Endothelial cell (in vitro differentiated cells): ENCODE measurements at regions not wholly inside any gene's neighbourhood (a gene's known extent, or its start where the extent isn't known, plus 50 kb on each side); places are given as distances from the start of the nearest gene placed in this dataset.

Experiments used
- DNase-seq: peaks from one replicate; pipeline ENCODE4 v3.0.0; 2021; ENCODE audit warnings: low spot score
- H3K27ac Mint-ChIP-seq: one replicate; pipeline ENCODE4 v1.8.0; 2021; ENCODE audit warnings: mixed read lengths, inconsistent platforms; ENCODE audit not compliant: unreplicated experiment
- H3K27me3 Mint-ChIP-seq: one replicate; pipeline ENCODE4 v1.8.0; 2021; ENCODE audit warnings: mild to moderate bottlenecking, moderate library complexity, mixed read lengths, inconsistent platforms; ENCODE audit not compliant: unreplicated experiment
- H3K36me3 Mint-ChIP-seq: one replicate; pipeline ENCODE4 v1.8.0; 2021; ENCODE audit warnings: mild to moderate bottlenecking, low read depth, mixed read lengths, inconsistent platforms; ENCODE audit not compliant: unreplicated experiment
- H3K4me1 Mint-ChIP-seq: one replicate; pipeline ENCODE4 v1.8.0; 2021; ENCODE audit warnings: mild to moderate bottlenecking, mixed read lengths, inconsistent platforms; ENCODE audit not compliant: unreplicated experiment
- H3K4me3 Mint-ChIP-seq: one replicate; pipeline ENCODE4 v1.8.0; 2021; ENCODE audit warnings: mild to moderate bottlenecking, mixed read lengths, inconsistent platforms; ENCODE audit not compliant: unreplicated experiment
- H3K9me3 Mint-ChIP-seq: one replicate; pipeline ENCODE4 v1.8.0; 2021; ENCODE audit warnings: mixed read lengths, inconsistent platforms; ENCODE audit not compliant: unreplicated experiment
- TF ChIP-seq, protein P1 (sequence below): fragments of 200-600 bp; sonication (generic); IDR thresholded peaks from one replicate; pipeline ENCODE4 v1.5.0; 2021; ENCODE audit warnings: antibody characterized with exemption; ENCODE audit not compliant: unreplicated experiment

DNA sequence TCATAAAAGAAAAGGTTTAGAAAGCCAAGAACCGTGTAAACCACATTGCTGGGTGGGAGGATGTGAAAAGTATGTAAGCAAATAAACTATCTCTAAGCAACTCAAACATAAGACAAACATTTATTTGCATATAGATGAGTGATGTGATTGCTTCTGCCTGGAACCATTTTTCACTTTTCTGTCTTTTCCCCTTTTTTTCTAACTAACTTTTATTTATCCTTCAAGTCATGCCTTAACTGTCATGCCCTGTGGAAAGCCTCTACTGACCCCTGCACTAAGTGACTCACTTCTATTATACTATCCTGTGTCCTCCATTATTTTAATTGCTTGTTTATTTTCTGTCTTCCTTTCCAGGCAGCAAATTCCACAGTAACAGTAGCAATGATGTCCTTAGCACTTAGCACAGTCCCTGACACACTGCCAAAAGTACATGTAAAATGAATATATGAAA is 87.5 kb upstream of the CTAGE1 start:
- DNase-seq = no peak
- Mint-ChIP-seq H3K9me3 (no peaks in the 10 kb centered on the region), H3K36me3 (no peaks in the 10 kb centered on the region), H3K4me3 (no peak overlapping the region), H3K27ac (peak overlapping the region; percentile 12), H3K27me3 (peaks cover 8% of the 10 kb centered on the region), H3K4me1 (peaks cover 31% of the 10 kb centered on the region)
- TF ChIP-seq, protein P1, sequence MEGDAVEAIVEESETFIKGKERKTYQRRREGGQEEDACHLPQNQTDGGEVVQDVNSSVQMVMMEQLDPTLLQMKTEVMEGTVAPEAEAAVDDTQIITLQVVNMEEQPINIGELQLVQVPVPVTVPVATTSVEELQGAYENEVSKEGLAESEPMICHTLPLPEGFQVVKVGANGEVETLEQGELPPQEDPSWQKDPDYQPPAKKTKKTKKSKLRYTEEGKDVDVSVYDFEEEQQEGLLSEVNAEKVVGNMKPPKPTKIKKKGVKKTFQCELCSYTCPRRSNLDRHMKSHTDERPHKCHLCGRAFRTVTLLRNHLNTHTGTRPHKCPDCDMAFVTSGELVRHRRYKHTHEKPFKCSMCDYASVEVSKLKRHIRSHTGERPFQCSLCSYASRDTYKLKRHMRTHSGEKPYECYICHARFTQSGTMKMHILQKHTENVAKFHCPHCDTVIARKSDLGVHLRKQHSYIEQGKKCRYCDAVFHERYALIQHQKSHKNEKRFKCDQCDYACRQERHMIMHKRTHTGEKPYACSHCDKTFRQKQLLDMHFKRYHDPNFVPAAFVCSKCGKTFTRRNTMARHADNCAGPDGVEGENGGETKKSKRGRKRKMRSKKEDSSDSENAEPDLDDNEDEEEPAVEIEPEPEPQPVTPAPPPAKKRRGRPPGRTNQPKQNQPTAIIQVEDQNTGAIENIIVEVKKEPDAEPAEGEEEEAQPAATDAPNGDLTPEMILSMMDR = no peak

DNA sequence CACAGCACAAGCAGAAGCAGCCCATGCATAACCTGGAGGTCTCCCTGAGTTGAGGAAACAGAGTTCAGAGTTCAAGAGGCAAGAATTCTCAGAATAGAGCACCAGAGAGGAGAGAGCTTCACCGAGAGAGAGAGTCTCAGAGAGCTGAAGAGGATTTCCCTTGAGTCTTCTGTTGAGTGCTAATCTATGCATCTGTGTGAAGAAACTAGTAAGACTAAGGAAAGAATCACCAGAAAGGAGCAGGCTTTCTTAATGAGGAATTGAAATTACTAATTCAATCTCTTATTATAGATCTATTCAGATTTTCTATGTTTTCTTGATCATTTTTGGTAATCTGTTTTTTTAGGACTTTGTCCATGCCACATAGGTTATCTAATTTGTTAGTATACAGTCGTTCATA is 89.3 kb upstream of the CTAGE1 start:
- TF ChIP-seq, protein P1 = no peak

DNA sequence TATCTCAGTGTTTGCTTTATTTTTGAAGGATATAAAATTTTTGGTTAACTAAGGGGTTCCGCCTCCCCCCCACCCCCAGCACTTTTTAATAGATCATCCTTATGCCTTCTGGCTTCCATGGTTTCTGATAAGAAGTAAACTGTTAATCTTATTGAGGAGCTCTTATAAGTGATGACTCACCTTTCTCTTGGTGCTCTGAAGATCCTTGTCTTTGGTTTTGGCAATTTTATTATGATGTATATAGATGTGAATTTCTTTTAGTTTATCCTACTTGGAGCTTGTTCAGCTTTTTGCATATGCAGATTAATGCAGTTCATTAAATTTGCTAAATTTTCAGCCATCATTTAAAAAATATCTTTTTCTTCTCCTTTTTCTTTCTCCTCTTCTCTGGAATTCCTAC is 91.7 kb upstream of the CTAGE1 start:
- peaks cover 2% of the 10 kb centered on the region for H3K27me3 Mint-ChIP-seq
- H3K4me1 Mint-ChIP-seq = peaks cover 11% of the 10 kb centered on the region
- TF ChIP-seq, protein P1 = no peak
- H3K4me3 Mint-ChIP-seq = no peak overlapping the region
- no peaks in the 10 kb centered on the region for H3K36me3 Mint-ChIP-seq
- H3K27ac Mint-ChIP-seq = no peak overlapping the region
- no peaks in the 10 kb centered on the region for H3K9me3 Mint-ChIP-seq
- no peak for DNase-seq

More for the DNA sequence above, 89.3 kb upstream of the CTAGE1 start:
- no peak overlapping the region for H3K27ac Mint-ChIP-seq
- peaks cover 31% of the 10 kb centered on the region for H3K4me1 Mint-ChIP-seq
- DNase-seq = no peak
- no peaks in the 10 kb centered on the region for H3K9me3 Mint-ChIP-seq
- H3K36me3 Mint-ChIP-seq = no peaks in the 10 kb centered on the region
- no peak overlapping the region for H3K4me3 Mint-ChIP-seq
- peaks cover 8% of the 10 kb centered on the region for H3K27me3 Mint-ChIP-seq

DNA sequence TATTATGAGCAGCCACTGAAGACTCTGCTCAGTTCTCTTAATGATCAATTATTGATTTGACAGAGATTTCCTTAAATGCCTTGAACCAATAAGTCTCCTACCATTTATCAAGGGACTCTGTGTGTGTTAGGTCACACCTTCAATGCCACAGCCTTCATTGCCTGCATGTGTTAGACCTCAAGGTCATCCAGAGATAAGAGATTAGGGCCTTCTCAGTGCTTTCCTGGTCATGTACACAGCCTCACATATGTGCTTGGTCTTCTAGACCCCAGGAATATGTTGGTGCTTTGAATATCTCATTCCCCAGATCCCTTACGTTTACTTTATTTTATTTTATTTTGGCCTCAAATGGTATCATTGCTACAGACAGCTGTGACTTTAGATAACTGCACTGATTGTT is 93.0 kb upstream of the CTAGE1 start:
- Mint-ChIP-seq H3K4me1 (peaks cover 3% of the 10 kb centered on the region), H3K9me3 (no peaks in the 10 kb centered on the region), H3K27ac (no peak overlapping the region), H3K36me3 (no peaks in the 10 kb centered on the region), H3K27me3 (peaks cover 3% of the 10 kb centered on the region), H3K4me3 (no peak overlapping the region)
- DNase-seq = no peak
- TF ChIP-seq, protein P1 = no peak

DNA sequence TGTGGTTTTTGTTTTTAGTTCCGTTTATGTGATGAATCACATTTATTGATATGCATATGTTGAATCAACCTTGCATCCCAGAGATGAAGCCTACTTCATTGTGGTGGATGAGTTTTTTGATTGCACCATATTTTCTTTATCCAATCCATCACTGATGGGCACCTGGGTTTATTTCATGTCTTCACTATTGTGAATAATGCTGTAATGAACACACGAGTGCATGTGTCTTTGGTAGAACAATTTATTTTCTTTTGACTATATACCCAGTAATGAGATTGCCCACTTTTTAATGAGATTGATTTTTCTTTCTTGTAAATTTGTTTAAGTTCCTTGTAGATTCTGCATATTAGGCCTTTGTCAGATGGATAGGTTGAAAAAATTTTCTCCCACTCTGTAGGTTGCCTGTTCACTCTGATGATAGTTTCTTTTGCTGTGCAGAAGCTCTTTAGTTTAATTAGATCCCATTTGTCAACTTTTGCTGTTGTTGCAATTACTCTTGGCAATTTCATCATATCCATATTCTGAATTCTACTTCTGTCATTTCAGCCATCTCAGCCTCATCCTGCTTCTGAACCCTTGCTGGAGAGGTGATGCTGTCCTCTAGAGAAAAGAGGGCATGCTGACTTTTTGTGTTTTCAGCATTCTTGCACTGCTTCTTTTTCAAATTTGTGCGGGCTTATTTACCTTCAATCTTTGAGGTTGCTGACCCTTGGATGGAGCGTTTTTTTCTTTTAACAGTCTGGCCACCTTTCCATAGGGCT is 96.2 kb upstream of the CTAGE1 start:
- Mint-ChIP-seq H3K4me3 (no peak overlapping the region), H3K36me3 (no peaks in the 10 kb centered on the region), H3K27ac (no peak overlapping the region), H3K4me1 (no peaks in the 10 kb centered on the region), H3K9me3 (no peaks in the 10 kb centered on the region), H3K27me3 (peaks cover 3% of the 10 kb centered on the region)
- no peak for DNase-seq
- TF ChIP-seq, protein P1 = no peak
